ENCODE measurements at regions not wholly inside any gene's neighbourhood (a gene's known extent, or its start where the extent isn't known, plus 50 kb on each side); places are given as distances from the start of the nearest gene placed in this dataset.

DNA sequence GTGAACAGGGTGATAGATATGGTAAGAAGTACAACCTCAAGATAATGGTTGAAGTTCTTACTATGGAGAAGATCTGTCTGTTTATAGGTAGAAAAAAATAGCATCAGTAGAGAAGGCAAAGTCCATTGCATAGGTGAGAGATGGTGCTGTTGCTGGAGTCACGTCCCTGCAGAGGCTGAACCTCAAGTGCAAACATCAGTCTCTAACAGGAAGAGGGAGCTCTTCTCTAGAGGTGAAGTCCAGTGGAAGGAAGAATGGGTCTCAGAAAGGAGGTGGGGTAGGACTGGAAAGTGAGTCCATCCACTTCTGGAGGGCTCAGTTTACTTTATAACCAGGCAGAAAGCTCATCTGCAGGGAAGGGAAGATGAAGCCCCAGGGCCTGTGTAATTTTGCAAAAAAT, 337.7 kb downstream of the MEIS1 start:
- Histone ChIP-seq H3K27ac (no peak overlapping the region), H3K36me3 (no peaks in the 10 kb centered on the region), H3K4me3 (no peak overlapping the region), H3K9me3 (no peaks in the 10 kb centered on the region), H3K27me3 (no peaks in the 10 kb centered on the region), H3K4me1 (no peaks in the 10 kb centered on the region)
- whole genome bisulfite sequencing, 2 donors = 79 to 89% methylated on average over 1 of the region's 1 CpG
- intact Hi-C loops (cut with DNase I) = no loop called here
- TF ChIP-seq POLR2A (IDR thresholded peaks at IDR 0.05) = no peak
- TF ChIP-seq, protein P1, sequence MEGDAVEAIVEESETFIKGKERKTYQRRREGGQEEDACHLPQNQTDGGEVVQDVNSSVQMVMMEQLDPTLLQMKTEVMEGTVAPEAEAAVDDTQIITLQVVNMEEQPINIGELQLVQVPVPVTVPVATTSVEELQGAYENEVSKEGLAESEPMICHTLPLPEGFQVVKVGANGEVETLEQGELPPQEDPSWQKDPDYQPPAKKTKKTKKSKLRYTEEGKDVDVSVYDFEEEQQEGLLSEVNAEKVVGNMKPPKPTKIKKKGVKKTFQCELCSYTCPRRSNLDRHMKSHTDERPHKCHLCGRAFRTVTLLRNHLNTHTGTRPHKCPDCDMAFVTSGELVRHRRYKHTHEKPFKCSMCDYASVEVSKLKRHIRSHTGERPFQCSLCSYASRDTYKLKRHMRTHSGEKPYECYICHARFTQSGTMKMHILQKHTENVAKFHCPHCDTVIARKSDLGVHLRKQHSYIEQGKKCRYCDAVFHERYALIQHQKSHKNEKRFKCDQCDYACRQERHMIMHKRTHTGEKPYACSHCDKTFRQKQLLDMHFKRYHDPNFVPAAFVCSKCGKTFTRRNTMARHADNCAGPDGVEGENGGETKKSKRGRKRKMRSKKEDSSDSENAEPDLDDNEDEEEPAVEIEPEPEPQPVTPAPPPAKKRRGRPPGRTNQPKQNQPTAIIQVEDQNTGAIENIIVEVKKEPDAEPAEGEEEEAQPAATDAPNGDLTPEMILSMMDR (IDR thresholded peaks at IDR 0.05) = no peak
- DNase-seq = no peak

DNA sequence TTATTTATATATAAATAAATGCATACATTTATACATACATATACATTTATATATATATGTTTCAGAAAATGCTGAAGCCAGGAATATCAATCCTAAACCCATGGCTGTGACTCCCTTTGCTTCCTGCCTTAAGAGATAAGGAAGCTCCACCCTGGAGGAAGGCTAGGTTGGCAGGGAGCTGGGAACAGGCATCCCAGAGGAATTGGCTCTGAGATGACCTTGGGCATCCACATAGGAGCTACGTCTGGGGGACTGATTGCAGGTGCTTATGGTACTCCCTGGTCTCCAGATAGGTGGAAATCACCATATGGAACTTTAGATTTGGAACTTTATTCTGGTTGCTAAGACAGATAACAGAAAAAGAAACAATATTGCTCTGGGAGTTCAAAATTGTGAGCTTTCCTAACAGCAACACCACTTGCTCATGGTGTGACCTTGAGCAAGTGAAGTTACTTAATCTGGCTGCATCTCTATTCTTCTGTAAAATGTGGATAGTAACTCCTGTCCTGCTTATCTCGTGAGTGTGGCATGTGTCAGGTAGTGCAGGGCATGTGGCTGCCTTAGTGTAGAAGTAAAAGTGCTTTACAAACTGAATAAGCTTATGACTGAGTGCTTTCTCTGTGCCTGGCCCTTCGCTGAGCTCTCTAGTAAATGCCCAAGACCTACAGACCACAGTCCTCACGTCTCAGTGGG, 341.0 kb downstream of the MEIS1 start:
- no peak for DNase-seq
- no peak overlapping the region for H3K27ac ChIP-seq
- no peaks in the 10 kb centered on the region for H3K4me1 ChIP-seq
- H3K36me3 ChIP-seq = no peaks in the 10 kb centered on the region
- no peak overlapping the region for H3K4me3 ChIP-seq
- H3K27me3 ChIP-seq = no peaks in the 10 kb centered on the region
- intact Hi-C loops (cut with DNase I) = no loop called here
- 83 to 88% methylated on average over 3 to 4 of the region's 4 CpGs for WGBS, 2 donors
- no peak for TF ChIP-seq POLR2A (IDR thresholded peaks at IDR 0.05)
- TF ChIP-seq, protein P1 (IDR thresholded peaks at IDR 0.05) = no peak
- H3K9me3 ChIP-seq = no peaks in the 10 kb centered on the region

DNA sequence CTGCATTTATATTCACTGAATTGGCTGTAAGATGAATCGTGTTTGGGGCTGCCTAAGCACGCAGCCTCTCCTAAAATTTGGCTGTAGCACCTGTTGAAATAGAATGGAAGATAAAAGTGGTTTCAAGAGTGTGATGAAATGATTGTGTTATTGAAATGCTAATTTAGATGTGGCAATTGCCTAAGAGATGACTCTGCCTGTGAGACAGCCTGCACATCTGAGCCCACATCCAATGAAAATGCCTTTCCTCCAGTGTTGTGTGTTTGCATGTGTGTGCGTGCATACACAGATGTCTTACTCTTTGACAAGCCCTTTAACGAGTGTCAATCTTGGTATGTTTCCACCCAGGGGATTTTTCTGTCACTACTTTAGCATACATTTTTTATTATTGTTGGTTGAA, 346.9 kb downstream of the MEIS1 start:
- TF ChIP-seq, protein P1 (IDR thresholded peaks at IDR 0.05) = no peak
- no peak for TF ChIP-seq POLR2A (IDR thresholded peaks at IDR 0.05)
- Histone ChIP-seq H3K9me3 (no peaks in the 10 kb centered on the region), H3K27ac (no peak overlapping the region), H3K4me1 (no peaks in the 10 kb centered on the region), H3K4me3 (no peak overlapping the region), H3K27me3 (no peaks in the 10 kb centered on the region), H3K36me3 (no peaks in the 10 kb centered on the region)
- WGBS, 2 donors = 37 to 42% methylated on average over 4 of the region's 4 CpGs
- DNase-seq = no peak
- intact Hi-C loops (cut with DNase I) = no loop called here

- DNase-seq = no peak
- no peaks in the 10 kb centered on the region for H3K4me1 ChIP-seq
- H3K4me3 ChIP-seq = no peak overlapping the region
- no peaks in the 10 kb centered on the region for H3K9me3 ChIP-seq
- H3K27me3 ChIP-seq = no peaks in the 10 kb centered on the region
- H3K27ac ChIP-seq = no peak overlapping the region
- WGBS, 2 donors = 36 to 41% methylated on average over 7 of the region's 7 CpGs
- intact Hi-C loops (cut with DNase I) = no loop called here
- H3K36me3 ChIP-seq = no peaks in the 10 kb centered on the region
- TF ChIP-seq, protein P1 (IDR thresholded peaks at IDR 0.05) = no peak
- TF ChIP-seq POLR2A (IDR thresholded peaks at IDR 0.05) = no peak
These were observed 347.9 kb downstream of the MEIS1 start for GRCh38 chr2:66782780-66783361.

- Histone ChIP-seq H3K27ac (peak overlapping the region in 2 of 4 donors; percentile 40 to 55), H3K36me3 (no peaks in the 10 kb centered on the region), H3K4me3 (no peak overlapping the region), H3K4me1 (peaks cover 7 to 27% (median 7%) of the 10 kb centered on the region in 3 donors), H3K9me3 (no peaks in the 10 kb centered on the region), H3K27me3 (no peaks in the 10 kb centered on the region)
- no peak for TF ChIP-seq POLR2A (IDR thresholded peaks at IDR 0.05)
- TF ChIP-seq, protein P1 (IDR thresholded peaks at IDR 0.05) = no peak
- no peak for DNase-seq
- intact Hi-C loops (cut with DNase I) = no loop called here
- 26 to 57% methylated on average over 3 to 5 of the region's 5 CpGs for WGBS, 2 donors
These were observed 354.8 kb downstream of the MEIS1 start for GRCh38 chr2:66789741-66790140.

Data from esophagus squamous epithelium (tissue), 5 donors.